HG02763 (cell line): ENCODE measurements at regions not wholly inside any gene's neighbourhood (a gene's known extent, or its start where the extent isn't known, plus 50 kb on each side); places are given as distances from the start of the nearest gene placed in this dataset.
"Not testable (repeated sequence)": the region's sequence is repeated elsewhere in the genome, so short reads cannot be mapped to it uniquely, and the experiment has no call there.

ENCODE experiments used
- ATAC-seq: cut with Tn5 transposase; IDR thresholded peaks from one replicate; pipeline ENCODE4 v1.9.1; 2021; ENCODE audit warnings: mild to moderate bottlenecking, moderate library complexity; ENCODE audit not compliant: unreplicated experiment

DNA sequence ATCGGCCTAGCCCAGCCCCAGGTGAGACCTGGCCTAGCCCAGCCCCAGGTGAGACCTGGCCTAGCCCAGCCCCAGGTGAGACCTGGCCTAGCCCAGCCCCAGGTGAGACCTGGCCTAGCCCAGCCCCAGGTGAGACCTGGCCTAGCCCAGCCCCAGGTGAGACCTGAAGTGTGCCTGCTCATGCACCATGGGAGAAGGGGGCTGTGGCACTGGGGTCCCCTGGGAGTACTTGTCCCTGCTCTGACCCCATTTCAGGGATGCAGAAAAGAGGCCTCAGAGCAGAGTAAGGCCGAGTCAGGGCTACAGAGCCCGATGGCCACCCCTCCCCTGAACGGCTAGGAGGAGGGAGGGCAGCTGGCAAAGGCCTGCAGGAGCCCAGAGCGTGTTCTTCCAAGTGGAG is 129.6 kb downstream of the CRYBB2 start:
- not testable (repeated sequence) for ATAC-seq

DNA sequence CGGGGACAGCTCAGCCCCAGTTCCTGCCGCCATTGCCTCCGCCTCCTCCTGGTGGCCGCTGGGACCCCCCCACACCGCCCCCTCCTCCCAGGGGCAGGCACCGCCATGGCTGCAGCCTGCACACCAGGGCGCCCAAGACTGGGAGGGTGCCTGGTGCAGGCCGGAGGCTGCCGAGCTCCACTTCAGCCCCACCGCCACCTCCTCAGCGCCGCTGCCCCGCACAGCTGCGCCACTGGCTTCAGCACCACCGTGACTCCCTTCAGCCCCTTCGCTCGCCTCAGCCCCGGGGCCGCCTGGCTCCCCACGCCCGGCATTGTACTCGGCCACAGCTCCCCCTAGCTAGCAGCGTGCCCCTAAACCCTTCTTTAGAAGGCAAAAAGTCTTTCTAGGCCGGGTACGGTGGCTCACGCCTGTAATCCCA is 131.1 kb downstream of the CRYBB2 start:
- ATAC-seq: no peak

DNA sequence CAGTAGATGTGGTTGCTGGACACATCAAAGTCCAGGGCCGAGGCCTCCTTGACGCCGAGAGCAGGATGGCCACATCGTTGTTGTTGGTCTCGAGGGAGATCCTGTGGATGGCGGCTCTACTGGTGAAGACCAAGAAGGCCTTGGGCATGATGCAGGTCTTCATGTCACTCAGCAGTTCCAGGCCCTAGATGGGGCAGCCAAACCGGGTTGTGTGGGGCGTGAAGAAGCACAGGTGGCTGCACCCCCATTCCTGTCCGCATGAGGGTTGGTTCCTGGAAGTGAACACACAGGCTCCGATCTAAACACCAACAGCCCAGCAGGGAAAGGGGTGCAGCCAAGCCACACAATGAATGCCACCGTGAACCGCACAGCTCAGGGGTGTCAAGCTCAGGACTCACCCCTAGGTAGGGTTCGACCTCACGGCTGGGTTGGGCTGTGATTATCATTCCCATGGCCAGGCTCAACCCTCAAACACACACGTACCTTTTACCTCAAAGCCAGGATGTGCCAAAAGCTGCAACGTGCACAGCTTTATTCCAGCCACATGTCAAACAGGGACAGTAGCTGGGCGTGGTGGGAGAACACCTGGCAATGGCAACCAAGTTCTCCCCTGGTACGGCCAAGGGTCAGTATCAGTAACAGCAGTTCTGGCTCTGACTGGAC is 132.3 kb downstream of the CRYBB2 start:
- ATAC-seq: no peak

DNA sequence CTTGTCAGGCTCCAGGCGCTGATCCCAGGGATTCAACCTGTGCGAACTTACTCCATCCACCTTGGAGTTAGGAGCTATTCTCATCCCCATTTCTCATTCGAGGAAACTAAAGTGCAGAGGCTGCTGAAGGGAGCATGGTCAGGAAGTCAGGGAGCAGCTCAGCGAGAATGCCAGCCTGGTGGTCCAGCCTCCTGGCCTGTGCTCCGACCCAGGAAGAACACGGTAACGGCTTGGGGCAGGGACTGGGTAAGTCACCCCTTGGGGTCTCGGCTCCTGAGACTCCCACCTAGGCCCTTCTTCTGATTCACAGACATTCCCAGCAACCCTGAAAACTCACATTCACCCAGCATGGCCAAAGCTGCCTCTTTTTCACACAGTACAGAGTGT is 132.8 kb downstream of the CRYBB2 start:
- ATAC-seq: no peak

DNA sequence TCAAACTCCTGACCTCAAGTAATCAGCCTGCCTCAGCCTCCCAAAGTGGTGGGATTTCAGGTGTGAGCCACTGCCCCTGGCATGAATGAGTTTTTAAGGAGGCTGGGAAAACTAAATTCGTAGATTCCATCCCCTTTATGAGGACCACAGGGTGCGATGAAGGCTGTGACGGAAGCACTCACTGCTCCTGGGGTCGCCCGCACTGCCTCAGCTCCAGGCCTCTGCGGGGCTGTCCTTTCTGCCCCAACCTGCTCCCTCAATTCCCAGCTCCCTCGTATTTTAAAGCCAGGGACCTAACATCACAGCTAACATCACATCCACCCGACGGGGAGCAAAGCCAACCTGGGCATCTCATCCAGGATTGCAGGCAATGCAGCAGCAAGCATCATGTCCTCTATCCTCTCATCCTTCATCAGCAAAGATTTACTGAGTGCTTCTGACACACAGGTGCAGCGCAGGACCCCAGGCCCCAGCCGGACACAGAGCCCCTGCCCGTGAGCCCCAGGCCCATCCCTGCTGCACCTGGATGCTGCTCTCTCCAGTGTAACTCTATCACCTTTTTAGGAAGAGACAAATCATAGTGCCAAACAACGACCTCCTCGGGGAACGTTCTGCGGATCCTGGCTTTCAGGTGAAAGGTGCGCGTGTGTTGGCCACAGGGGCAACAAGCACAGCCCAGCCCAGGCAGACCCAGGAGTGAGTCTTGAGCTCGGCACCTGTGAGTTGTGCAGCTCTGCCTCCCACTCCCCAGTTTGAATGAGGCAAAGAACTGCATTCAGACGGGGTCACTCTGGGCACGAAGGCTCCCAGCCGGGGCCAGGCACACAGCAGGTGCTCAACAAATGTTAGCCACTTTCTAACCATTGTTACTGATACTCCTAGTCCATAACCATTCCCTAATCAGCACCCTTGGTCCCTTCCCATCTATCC is 134.3 kb downstream of the CRYBB2 start:
- ATAC-seq: no peak

DNA sequence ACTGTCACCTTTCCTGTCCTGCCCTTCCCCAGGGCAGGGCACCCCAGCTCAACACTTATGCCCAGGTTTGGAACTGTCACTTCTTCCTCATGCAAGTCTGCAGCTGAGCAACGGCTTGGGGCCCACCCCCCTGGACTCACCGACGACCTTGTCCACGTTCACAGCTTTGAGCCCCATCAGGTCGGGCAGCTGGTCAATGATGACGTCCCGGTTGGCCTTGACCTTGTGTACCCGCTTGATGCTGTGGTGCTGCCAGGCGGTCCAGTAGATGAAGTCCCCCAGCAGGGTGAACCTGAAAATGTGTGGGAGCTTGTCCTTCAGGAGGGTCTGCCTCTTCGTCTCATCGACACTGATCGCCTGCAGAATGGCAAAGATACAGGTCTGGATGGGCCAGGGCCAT is 135.0 kb downstream of the CRYBB2 start:
- no peak for ATAC-seq

DNA sequence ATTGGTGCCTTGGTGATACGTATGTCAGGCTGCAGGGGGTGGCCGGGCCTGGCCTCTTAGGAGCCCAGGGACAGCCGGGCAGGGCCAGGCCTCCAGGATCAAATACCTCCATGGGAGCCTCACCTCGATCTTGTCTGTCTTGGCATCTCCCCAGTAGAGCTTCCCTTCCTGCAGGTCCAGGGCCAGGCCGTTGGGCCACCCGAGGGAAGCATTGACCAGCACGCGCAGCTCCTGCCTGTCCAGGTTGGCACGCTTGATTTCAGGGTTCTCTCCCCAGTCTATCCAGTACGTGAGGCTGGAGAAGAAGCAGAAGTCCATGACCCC is 137.7 kb downstream of the CRYBB2 start:
- no peak for ATAC-seq

DNA sequence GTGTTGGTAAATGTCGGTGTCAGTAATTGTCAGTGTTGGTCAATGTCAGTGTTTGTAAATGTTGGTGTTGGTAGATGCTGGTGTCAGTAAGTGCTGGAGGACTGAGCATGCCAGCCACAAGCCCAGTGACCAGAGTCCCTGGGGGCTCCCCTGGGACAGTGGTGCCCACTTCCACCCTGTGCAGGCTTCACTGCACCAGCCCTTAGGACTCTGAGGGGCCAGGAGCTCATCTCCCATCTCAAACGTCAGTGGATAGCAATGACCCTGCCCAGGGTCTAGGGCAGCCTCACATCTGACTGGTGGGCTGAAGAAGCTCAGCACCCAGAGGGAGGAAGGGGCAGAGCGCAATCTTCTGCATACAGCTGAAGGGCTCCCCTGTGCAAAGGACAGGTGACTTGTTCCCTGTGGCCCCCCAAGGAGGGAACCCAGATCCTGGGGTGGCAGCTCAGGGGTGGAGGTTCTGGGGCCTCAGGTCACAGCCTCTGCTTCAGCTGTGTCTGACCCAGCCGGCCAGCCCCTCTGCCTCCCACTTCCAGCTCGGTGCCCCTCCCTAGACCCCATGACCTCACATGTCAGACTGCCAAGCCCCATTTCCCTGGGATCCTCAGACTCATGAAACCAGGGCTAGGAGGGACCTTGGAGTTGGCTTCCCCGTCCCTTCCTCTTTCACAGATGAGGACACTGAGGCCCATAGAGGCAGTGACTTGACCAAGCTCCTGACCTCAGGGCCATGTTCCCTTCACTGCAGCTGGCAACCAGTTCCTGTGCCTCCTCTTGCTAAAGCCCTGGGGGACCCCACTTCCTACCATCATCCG is 138.4 kb downstream of the CRYBB2 start:
- ATAC-seq: no peak

DNA sequence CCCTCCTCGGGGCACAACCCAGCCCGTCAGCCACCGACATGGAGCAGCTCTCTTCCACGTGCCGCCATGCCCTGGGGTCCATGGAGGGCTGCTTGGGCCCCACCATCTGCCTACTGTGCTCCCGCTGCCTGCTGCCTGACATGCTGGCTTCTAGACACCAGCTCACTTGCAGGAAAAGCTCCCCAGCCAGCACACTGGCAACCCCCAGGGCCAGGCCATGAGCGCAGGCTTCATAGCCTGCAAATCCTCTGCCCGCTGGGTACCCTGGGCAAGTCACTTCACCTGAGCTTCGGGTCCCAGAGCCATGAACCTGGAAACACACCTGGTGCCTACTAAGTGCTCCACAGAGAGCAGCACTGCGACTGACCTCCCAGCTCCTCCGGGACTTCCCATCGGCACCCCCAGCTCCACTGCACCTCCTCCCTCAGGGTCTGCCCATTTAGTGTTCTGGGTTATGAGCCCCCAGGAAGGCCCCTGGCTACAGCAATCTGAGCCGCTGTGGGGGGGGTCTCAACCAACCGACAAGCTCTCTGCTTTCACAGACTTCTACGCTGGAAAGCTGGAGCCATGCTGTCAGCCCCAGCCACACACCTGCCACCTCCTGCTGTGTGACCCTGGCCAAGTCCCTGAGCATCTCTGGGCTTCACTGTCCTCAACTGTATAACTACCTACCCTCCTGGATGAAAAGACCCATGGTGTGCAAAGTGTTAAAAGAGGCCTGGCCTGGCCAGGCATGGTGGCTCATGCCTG is 139.2 kb downstream of the CRYBB2 start:
- no peak for ATAC-seq

DNA sequence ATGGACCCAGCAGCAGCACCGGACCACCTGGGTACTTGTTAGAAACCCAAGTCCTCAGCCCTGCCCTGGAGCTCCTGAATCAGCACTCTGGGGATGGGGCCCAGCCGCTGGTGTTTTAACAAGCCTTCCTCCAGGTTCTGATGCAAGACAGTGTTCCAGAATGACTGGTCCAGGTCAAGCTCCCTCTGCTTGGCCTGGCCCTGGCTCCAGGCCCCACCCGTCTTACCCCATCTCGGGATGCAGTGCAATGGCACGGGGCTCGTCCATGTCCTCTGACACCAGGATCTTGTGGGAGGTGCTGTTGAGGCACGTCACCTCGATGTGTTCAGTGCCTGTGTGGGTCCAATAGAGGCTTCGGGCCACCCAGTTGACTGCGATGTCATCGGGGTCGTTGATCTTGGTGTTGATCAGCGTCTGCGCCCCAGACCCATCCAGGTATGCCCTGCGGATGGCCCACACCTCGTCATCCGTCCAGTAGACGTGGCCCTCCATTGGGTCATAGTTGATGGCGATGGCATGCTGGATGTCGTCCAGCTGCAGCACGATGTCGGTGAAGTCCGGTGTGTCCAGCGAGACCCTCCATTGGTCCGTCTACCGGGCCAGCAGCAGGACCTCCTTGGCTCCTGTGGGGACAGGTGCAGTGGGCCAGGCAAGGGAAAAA is 140.3 kb downstream of the CRYBB2 start:
- no peak for ATAC-seq

DNA sequence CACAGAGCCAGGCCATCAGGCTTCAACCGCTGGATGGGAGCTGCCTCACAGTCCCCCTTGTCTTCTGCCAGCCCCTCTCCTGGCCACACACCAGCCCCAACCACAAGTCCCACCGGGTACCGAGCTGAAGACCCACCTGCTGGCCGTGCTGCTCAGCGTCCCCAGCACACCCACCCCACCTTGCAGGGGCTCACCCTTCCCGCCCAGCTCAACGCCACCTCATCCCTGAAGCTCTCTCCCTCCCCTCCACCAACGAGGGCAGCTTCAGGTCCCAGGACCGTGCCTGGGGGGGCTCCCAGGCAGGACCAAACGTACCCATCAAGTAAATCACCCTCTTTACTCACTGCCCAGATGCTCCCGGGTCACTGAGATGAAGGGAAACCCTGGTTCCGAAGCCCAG is 141.0 kb downstream of the CRYBB2 start:
- ATAC-seq: no peak

DNA sequence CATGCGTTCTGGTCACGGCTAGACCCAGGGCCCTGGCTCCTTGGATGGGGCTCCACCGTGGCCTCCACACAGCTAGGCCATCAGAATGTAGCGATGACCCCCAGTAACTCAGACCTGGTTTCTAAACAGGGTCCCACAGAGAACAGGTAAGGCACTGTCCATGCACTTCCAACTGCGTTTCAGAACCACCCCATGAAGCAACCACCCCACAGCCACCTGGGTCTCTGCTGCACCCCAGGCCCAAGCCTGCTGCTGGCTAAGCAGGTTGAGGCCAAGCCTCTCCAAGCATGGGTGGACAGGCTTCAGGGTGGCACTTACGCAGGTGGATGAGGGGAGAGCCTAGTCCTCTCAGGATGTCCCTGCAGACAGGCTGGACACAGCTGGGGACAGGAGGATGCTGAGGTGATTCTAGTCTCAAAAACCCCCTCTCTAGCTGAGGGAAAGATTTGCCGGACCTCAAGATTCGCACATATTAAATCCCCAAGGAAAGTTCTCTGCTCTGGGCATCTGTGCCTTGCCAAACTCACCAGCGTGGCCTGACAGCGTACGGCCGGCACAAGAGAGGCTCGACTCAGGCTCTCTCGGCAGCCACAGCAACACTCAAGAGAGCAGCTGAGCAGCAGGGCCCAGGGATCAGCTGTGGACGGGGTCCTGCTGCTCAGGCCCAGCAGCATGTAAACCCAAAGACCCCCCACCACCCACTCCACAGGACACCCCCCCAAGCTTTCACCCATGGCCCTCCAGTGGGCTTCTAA is 141.6 kb downstream of the CRYBB2 start:
- ATAC-seq: no peak

DNA sequence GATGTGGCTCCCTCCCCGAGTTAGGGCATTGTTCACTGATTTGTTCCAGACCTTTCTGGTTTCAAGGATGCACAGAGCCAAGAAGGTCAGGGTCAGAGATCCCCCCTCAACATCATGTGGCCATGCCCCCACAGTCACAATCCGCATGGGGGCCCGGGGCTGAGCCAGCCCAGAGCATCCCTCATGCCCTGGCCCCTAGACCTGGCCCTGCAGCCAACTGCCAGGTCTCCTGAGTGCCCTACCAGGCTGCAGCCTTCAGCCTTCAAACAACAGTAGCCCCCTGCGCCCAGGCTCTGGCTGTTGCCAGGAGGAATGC is 142.4 kb downstream of the CRYBB2 start:
- no peak for ATAC-seq

DNA sequence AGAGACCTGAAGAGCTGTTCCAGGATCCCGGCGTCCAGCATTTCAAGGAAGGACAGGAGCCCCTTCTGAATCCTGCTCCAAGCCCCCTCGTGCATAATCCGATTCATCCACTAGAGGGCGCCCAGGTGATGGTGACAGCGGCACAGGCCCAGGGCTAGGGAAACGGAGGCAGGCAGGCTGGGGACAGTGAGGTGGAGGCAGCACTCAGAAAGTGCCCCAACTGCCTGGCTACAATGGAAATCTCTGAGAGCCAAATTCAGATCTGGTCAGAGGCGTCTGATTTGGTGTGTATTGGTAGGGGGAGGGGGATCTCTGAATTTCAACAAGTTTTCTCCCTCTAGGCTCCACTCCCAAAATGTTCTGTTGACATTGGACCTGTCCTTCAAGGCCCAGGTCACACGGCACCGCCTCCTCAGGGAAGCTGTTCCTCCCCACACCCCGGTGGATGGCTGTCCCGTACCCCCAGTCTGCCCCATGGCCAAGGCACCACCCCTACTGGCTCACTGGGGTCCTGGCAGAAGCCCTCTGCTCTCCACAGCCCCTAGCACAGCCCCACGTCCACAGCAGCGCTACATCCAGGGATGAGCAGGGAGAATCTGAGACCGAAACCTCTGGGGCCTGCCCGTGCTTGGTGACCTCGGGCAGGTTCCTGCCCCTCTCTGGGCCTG is 142.9 kb downstream of the CRYBB2 start:
- no peak for ATAC-seq

DNA sequence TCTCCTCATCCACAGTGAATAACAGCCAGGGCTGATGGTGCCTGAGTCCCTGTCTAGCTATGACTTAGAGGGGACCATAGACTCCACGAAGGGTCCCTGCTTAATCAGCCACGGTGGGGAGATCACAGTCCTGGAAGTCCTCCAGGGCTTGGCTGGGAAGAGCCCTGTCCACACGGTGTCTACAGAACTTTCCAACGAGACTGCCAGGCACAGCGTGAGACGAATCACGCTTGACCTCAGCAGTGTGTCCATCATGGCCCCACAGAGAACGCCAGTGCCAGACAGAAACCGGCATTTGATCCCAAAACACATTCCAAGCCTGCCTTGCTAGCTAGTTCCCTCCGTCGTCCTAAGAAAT is 143.4 kb downstream of the CRYBB2 start:
- ATAC-seq: no peak

DNA sequence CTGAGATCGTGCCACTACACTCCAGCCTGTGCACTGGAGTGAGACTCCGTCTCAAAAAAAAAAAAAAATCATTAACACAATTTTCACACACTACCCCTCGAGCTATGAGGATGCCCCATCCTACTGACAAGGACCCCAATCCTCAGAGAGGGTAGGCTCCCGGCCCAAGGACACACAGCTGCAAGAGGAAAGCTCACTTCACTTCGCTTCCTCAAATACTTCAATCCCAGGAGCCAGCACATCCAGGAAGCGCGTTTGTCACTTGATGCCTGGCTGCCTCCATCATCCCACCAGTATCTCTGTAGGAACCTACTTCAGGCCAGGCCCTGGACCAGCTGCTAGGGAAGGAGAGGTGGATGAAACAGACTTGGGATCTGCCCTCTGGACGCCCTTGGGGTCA is 144.0 kb downstream of the CRYBB2 start:
- ATAC-seq: no peak

DNA sequence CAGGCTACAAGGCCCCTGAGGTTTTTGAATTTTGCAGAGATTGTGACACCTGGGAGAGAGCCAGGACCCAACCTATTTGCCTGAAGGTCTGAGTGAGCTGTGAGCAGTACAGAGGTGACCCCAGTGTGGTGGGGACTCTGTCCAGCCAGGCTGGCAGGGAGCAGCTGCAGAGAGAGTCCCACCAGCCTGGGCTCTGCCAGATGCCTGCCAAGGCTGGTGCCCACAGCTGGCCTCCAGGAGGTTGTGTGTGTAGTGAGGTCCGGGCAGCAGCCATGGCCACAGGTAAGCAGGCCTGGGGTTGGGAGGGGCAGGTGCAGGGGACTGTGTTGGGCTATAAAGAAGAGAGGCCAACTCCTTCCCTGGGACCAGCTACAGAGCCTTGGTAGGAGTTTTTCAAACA is 144.8 kb downstream of the CRYBB2 start:
- ATAC-seq: no peak

DNA sequence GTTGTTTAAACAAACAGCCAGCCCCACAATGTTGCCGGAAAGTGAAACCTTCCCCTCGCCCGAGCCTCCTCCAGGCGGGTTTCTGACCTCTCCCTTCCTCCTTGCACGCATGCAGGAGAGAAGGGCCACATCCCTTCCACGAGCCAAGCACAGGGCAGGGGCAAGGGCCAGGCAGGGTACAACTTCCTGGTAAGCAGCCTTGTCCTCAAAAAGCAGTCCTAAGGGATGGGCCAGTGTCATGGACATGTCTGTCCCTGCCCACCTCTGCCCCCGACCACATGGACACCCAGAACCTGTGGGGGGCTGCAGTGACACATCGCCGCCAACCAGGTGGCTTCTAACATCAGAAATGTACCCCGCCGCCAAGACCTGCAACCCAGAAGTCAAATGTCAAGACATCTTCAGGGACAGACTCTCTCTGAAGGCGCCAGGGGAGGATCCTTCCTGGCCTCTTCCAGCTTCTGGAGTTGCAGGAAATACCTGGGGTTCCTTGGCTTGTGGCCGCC is 145.3 kb downstream of the CRYBB2 start:
- no peak for ATAC-seq
